HEK293T (cell line): ENCODE measurements at regions not wholly inside any gene's neighbourhood (a gene's known extent, or its start where the extent isn't known, plus 50 kb on each side); places are given as distances from the start of the nearest gene placed in this dataset.

Experiments used
- CTCF ChIA-PET: fragments of 350-600 bp; formaldehyde crosslinking; extraction: SDS; loops from one replicate; lab custom pipeline; 2021; ENCODE audit warnings: antibody characterized with exemption, inconsistent platforms; lab: Yijun Ruan, JAX
- POLR2A ChIA-PET: fragments of 350-600 bp; formaldehyde crosslinking; extraction: SDS; loops from one replicate; lab custom pipeline; 2020; ENCODE audit warnings: antibody characterized with exemption, inconsistent platforms; lab: Yijun Ruan, JAX
- DNase-seq: peaks from one replicate; pipeline ENCODE4 v3.0.0; 2012; ENCODE audit warnings: mixed read lengths; ENCODE audit errors: extremely low spot score
- ARNT ChIP-seq: fragments of 450-650 bp; IDR thresholded peaks from 2 replicates; pipeline ENCODE4 v1.6.1; 2017; ENCODE audit warnings: mild to moderate bottlenecking
- BHLHE40 ChIP-seq: fragments of 450-650 bp; IDR thresholded peaks from 2 replicates; pipeline ENCODE4 v1.6.1; 2016; ENCODE audit warnings: mild to moderate bottlenecking, moderate library complexity, borderline replicate concordance
- CTBP1 ChIP-seq: fragments of 450-650 bp; IDR thresholded peaks from 2 replicates; pipeline ENCODE4 v1.6.1; 2016; ENCODE audit warnings: borderline replicate concordance
- ELF4 ChIP-seq: fragments of 450-650 bp; IDR thresholded peaks from 2 replicates; pipeline ENCODE4 v1.6.1; 2017; ENCODE audit warnings: antibody characterized with exemption
- FOXA1 ChIP-seq: fragments of 450-650 bp; IDR thresholded peaks from 2 replicates; pipeline ENCODE4 v1.6.1; 2016; ENCODE audit warnings: mild to moderate bottlenecking
- FOXK2 ChIP-seq: fragments of 450-650 bp; IDR thresholded peaks from 2 replicates; pipeline ENCODE4 v1.6.1; 2016; ENCODE audit warnings: mild to moderate bottlenecking
- FOXM1 ChIP-seq: fragments of 450-650 bp; IDR thresholded peaks from 2 replicates; pipeline ENCODE4 v1.6.1; 2017; ENCODE audit warnings: mild to moderate bottlenecking, borderline replicate concordance
- HDGF ChIP-seq: fragments of 450-650 bp; IDR thresholded peaks from 2 replicates; pipeline ENCODE4 v1.6.1; 2017; ENCODE audit warnings: antibody characterized with exemption, borderline replicate concordance
- L3MBTL2 ChIP-seq: fragments of 450-650 bp; conservative IDR thresholded peaks from 2 replicates; pipeline ENCODE4 v1.6.1; 2016; ENCODE audit warnings: mild to moderate bottlenecking
- LEF1 ChIP-seq: fragments of 450-650 bp; IDR thresholded peaks from 2 replicates; pipeline ENCODE4 v1.6.1; 2017; ENCODE audit warnings: mild to moderate bottlenecking, borderline replicate concordance
- NFRKB ChIP-seq: fragments of 450-650 bp; IDR thresholded peaks from 2 replicates; pipeline ENCODE4 v1.6.1; 2016; ENCODE audit warnings: mild to moderate bottlenecking, moderate library complexity
- PKNOX1 ChIP-seq: fragments of 450-650 bp; IDR thresholded peaks from 2 replicates; pipeline ENCODE4 v1.6.1; 2016
- SP1 ChIP-seq: fragments of 450-650 bp; IDR thresholded peaks from 2 replicates; pipeline ENCODE4 v1.6.1; 2017
- SUZ12 ChIP-seq: fragments of 450-650 bp; IDR thresholded peaks from 2 replicates; pipeline ENCODE4 v1.6.1; 2016; ENCODE audit warnings: mild to moderate bottlenecking
- TARDBP ChIP-seq: fragments of 450-650 bp; IDR thresholded peaks from 2 replicates; pipeline ENCODE4 v1.6.1; 2016
- ZNF384 ChIP-seq: fragments of 450-650 bp; IDR thresholded peaks from 2 replicates; pipeline ENCODE4 v1.6.1; 2016

GRCh38 chr2:7986431-7986830 lies 695.4 kb upstream of the ID2 start:
- TF ChIP-seq TARDBP (no peak), PKNOX1 (no peak)
- POLR2A ChIA-PET = no interaction called here
- DNase-seq = no peak
- CTCF ChIA-PET = no interaction called here

GRCh38 chr2:7987992-7988391 lies 693.9 kb upstream of the ID2 start:
- POLR2A ChIA-PET = no interaction called here
- CTCF ChIA-PET = no interaction called here
- TF ChIP-seq LEF1 = no peak
- no peak for TF ChIP-seq FOXA1
- TF ChIP-seq HDGF = no peak
- no peak for TF ChIP-seq SP1
- no peak for TF ChIP-seq TARDBP
- no peak for TF ChIP-seq CTBP1
- no peak for TF ChIP-seq FOXM1
- TF ChIP-seq NFRKB = no peak
- no peak for TF ChIP-seq ARNT
- TF ChIP-seq FOXK2 = no peak
- no peak for TF ChIP-seq PKNOX1
- TF ChIP-seq ZNF384 = no peak
- TF ChIP-seq SUZ12 = no peak
- no peak for TF ChIP-seq L3MBTL2
- no peak for TF ChIP-seq BHLHE40
- no peak for TF ChIP-seq ELF4
- DNase-seq = no peak

- DNase-seq = no peak
- ChIA-PET POLR2A (no interaction called here), CTCF (no interaction called here)
- TF ChIP-seq LEF1 (no peak), PKNOX1 (no peak), FOXA1 (no peak), NFRKB (no peak), CTBP1 (no peak), L3MBTL2 (no peak), SUZ12 (no peak), HDGF (no peak), BHLHE40 (no peak), SP1 (no peak)
Observed at GRCh38 chr2:7988440-7988839, 693.4 kb upstream of the ID2 start.

- ChIA-PET POLR2A (no interaction called here), CTCF (no interaction called here)
- TF ChIP-seq L3MBTL2 = no peak
- TF ChIP-seq FOXK2 = no peak
- TF ChIP-seq FOXM1 = no peak
- TF ChIP-seq ARNT = no peak
- DNase-seq = no peak
Observed at GRCh38 chr2:7989823-7990222, 692.0 kb upstream of the ID2 start.

GRCh38 chr2:7992612-7993602 lies 688.9 kb upstream of the ID2 start:
- DNase-seq = no peak
- POLR2A ChIA-PET = no interaction called here
- CTCF ChIA-PET = no interaction called here

More at GRCh38 chr2:7992612-7993602, 688.9 kb upstream of the ID2 start:
- TF ChIP-seq HDGF (no peak), SUZ12 (no peak), TARDBP (no peak), ARNT (no peak), FOXA1 (no peak), PKNOX1 (no peak), BHLHE40 (no peak), ZNF384 (no peak), LEF1 (no peak)
